HL-60 (cell line): ENCODE measurements at regions not wholly inside any gene's neighbourhood (a gene's known extent, or its start where the extent isn't known, plus 50 kb on each side); places are given as distances from the start of the nearest gene placed in this dataset.

ENCODE experiments used
- CTCF ChIP-seq: IDR thresholded peaks from one replicate; pipeline ENCODE4 v1.5.1; 2011; ENCODE audit warnings: low read length, control low read depth, inconsistent platforms; ENCODE audit not compliant: insufficient read depth
- POLR2AphosphoS5 ChIP-seq: IDR thresholded peaks from 2 replicates; pipeline ENCODE4 v1.6.1; 2012; ENCODE audit warnings: low read depth
- REST ChIP-seq: IDR thresholded peaks from 2 replicates; pipeline ENCODE4 v1.6.1; 2012; ENCODE audit warnings: low read depth; ENCODE audit not compliant: insufficient replicate concordance
- SPI1 ChIP-seq: IDR thresholded peaks from 2 replicates; pipeline ENCODE4 v1.6.1; 2012; ENCODE audit warnings: low read depth, mild to moderate bottlenecking, borderline replicate concordance

- no peak for TF ChIP-seq CTCF
- TF ChIP-seq POLR2AphosphoS5 = no peak
- no peak for TF ChIP-seq REST
- TF ChIP-seq SPI1 = no peak
Observed at GRCh38 chr13:74306496-74306895, 172.3 kb upstream of the KLF12 start.
